ENCODE measurements at regions not wholly inside any gene's neighbourhood (a gene's known extent, or its start where the extent isn't known, plus 50 kb on each side); places are given as distances from the start of the nearest gene placed in this dataset.

GRCh38 chr11:11070976-11071375, 213.1 kb upstream of the ZBED5 start:
- no peak for TF ChIP-seq POLR2A (IDR thresholded peaks at IDR 0.05; ENCODE audit: low read depth, low read length)
- no peak for TF ChIP-seq POLR2AphosphoS5 (IDR thresholded peaks at IDR 0.05; ENCODE audit: low read depth, low read length)
- no peak for TF ChIP-seq TAF1 (IDR thresholded peaks at IDR 0.05; ENCODE audit: borderline replicate concordance, low read depth, low read length)
